BE2C (cell line): ENCODE measurements at regions not wholly inside any gene's neighbourhood (a gene's known extent, or its start where the extent isn't known, plus 50 kb on each side); places are given as distances from the start of the nearest gene placed in this dataset.

Experiments used
- DNase-seq: peaks from one replicate; pipeline ENCODE4 v3.0.0-alpha.2; 2020
- H3K27me3 ChIP-seq: fragments of 250-450 bp; sonication (Bioruptor Pico); 2 replicates; pipeline ENCODE4 v1.5.1; 2020; ENCODE audit warnings: mild to moderate bottlenecking
- H3K36me3 ChIP-seq: fragments of 250-450 bp; sonication (Bioruptor Pico); 2 replicates; pipeline ENCODE4 v1.5.1; 2020; ENCODE audit warnings: mild to moderate bottlenecking
- H3K4me1 ChIP-seq: fragments of 250-450 bp; sonication (Bioruptor Pico); 2 replicates; pipeline ENCODE4 v1.5.1; 2020
- H3K4me3 ChIP-seq: 2 replicates; pipeline ENCODE4 v1.5.1; 2011; ENCODE audit warnings: low read depth, low read length
- H3K9me3 ChIP-seq: fragments of 250-450 bp; sonication (Bioruptor Pico); 2 replicates; pipeline ENCODE4 v1.5.1; 2020
- TF ChIP-seq, protein P1 (sequence below): IDR thresholded peaks from 2 replicates; pipeline ENCODE4 v1.5.1; 2012; ENCODE audit warnings: mild to moderate bottlenecking, low read depth, low read length

DNA sequence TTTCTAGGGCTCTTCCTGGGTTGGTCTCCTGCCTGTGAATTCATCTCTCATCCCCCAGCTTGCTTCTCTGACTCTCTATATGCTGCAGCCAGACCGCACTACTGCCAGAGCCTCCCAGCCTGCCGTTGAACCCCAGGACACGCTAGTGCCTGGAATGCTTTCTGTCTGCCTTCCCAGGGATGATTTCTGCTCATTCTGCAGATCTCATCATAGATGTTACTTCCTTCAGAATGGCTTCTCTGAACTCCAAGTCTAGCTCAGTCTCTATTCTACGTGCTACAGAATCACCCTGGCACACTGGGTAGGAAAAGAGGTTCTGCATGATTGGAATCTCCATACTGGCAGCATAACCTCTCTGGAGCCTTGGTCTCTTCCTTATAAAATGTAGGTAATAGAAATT, 94.8 kb upstream of the RAB12 start:
- H3K36me3 ChIP-seq = no peaks in the 10 kb centered on the region
- TF ChIP-seq, protein P1, sequence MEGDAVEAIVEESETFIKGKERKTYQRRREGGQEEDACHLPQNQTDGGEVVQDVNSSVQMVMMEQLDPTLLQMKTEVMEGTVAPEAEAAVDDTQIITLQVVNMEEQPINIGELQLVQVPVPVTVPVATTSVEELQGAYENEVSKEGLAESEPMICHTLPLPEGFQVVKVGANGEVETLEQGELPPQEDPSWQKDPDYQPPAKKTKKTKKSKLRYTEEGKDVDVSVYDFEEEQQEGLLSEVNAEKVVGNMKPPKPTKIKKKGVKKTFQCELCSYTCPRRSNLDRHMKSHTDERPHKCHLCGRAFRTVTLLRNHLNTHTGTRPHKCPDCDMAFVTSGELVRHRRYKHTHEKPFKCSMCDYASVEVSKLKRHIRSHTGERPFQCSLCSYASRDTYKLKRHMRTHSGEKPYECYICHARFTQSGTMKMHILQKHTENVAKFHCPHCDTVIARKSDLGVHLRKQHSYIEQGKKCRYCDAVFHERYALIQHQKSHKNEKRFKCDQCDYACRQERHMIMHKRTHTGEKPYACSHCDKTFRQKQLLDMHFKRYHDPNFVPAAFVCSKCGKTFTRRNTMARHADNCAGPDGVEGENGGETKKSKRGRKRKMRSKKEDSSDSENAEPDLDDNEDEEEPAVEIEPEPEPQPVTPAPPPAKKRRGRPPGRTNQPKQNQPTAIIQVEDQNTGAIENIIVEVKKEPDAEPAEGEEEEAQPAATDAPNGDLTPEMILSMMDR = no peak
- no peaks in the 10 kb centered on the region for H3K27me3 ChIP-seq
- no peak for DNase-seq
- no peaks in the 10 kb centered on the region for H3K9me3 ChIP-seq
- H3K4me1 ChIP-seq = no peaks in the 10 kb centered on the region
- no peak overlapping the region for H3K4me3 ChIP-seq

DNA sequence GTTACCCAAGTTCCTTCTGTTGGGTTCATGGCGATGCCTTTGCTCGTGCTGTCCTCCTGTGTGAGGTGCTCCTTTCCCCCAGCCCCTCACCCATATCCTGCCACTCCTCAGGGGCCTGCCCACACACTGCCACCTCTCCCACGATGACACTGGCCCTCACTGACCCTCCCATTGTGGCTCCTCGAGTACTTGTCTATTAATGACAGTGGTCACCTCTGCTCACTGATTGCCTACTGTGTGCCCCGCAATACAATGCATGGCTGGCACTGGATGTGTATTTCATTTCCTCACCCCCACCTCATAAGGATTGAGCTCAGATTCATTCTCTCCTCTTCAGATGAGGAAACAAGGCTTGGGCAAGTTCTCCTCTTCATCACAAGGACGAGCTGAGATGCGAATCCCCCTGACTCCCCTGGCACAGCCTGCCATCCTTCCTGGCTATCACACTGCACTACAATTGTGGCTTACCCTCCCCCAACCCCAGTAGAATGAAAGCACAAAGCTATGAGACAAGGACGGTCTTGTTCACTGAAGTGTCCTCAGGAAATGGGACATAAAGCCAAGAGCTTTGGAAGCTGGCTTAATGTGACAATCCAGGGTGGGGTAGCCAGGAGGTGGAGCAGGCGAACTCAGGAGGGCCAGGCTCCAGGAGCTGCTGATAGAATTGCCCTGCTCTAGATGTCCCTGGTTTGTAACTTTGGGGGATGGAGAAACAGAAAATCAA, 93.9 kb upstream of the RAB12 start:
- TF ChIP-seq, protein P1 = no peak

DNA sequence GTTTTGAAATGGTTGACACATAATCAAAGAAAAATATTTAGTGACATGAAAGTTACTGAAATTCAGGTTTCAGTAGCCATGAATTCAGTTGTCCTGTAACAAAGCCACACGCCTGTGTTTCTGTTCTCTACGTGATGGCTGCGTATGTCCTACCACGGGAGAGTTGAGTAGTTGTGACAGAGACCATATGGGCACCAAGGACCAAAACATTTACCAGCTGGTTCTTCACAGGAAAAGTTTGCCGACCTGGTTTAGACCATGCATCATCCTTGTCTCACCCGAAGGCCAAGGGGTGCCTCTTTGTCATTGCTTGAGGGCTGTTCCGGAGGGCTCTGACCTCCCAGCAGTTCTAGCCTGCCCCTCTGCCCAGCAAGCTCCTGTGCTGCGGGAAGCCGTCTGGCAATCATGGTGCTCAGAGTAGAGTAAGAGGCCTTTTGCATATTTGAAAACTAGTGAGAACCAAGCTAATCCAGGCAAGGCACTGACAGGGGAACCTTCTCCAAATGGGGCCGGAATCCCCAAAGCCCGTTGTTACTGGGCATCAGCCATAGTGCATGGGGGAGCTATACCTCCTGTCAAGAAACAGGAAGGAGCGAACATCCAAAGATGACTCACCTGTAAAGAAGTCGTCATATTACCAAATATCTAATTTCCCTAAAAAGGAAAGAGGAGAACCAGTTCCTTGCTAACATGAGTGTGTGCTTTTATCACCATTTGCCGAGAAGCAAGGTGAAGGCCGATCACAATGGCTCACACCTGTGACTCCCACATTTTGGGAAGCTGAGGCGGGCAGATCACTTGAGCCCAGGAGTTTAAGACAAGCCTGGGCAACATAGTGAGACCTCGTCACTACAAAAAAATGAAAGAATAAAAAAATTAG, 92.6 kb upstream of the RAB12 start:
- H3K36me3 ChIP-seq = no peaks in the 10 kb centered on the region
- TF ChIP-seq, protein P1 = no peak
- H3K4me3 ChIP-seq = no peak overlapping the region

More for the DNA sequence above, 93.9 kb upstream of the RAB12 start:
- no peak for DNase-seq
- H3K4me1 ChIP-seq = no peaks in the 10 kb centered on the region
- H3K27me3 ChIP-seq = no peaks in the 10 kb centered on the region
- no peaks in the 10 kb centered on the region for H3K9me3 ChIP-seq
- no peak overlapping the region for H3K4me3 ChIP-seq
- H3K36me3 ChIP-seq = no peaks in the 10 kb centered on the region

DNA sequence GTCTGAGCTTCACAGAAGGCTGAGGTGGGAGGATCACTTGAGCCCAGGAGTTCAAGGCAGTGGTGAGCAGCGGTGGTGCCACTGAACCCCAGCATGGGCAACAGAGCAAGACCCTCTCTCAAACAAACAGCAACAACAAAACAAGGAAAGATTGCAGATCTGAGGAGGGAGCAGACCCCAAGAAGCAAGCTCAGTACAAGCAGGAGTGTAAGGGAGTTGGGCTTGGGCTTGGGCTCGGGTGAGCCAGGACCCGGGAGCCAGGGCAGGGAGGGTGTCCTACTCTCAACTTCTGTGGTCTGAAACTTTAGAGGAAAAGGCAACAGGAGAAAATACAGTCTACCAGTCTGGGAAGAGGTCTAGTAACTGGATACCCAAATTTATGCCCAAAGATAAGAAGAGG, 92.0 kb upstream of the RAB12 start:
- Histone ChIP-seq H3K4me3 (no peak overlapping the region), H3K9me3 (no peaks in the 10 kb centered on the region), H3K27me3 (no peaks in the 10 kb centered on the region), H3K36me3 (no peaks in the 10 kb centered on the region), H3K4me1 (no peaks in the 10 kb centered on the region)
- DNase-seq = no peak
- TF ChIP-seq, protein P1 = no peak

More for the DNA sequence above, 92.6 kb upstream of the RAB12 start:
- Histone ChIP-seq H3K27me3 (no peaks in the 10 kb centered on the region), H3K9me3 (no peaks in the 10 kb centered on the region), H3K4me1 (no peaks in the 10 kb centered on the region)
- DNase-seq = no peak

DNA sequence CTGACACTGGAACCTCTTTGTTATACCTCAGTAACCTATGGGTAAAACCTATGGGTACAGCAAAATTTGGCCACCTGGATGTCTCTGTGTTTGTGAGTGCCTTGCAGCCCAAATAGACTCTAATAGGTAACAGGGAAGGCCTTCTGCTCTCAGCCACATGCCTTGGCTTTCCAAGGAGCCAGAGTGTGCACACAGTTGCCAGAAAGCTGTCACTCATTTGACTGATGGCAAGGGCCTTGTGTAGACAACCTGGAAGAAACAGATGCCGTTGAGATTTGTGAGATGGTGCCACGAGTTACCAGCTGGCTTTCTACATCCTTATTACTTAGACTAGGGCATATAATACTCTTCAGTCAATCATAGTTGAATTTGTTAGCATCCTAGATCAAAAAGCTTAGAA, 90.1 kb upstream of the RAB12 start:
- Histone ChIP-seq H3K4me1 (no peaks in the 10 kb centered on the region), H3K9me3 (no peaks in the 10 kb centered on the region), H3K36me3 (no peaks in the 10 kb centered on the region), H3K27me3 (no peaks in the 10 kb centered on the region), H3K4me3 (no peak overlapping the region)
- DNase-seq = no peak
- TF ChIP-seq, protein P1 = no peak

DNA sequence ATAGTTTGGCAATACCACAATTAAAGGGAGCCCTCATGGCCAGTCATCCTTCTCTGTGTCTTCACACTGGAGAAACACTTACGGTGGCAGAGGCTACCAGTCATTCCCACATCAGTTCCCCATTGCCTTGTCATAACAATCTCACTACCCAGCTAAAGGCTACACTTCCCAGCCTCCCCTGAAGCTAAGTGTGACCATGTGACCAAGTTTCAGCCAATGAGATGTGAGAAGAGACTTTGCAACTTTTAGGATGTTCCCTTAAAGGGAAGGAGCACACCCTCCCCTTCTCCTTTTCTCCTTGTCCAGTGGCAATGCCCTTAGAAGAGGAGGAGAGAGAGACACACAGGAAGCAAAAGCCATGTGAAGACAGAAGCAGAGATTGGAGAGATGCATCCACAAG, 89.0 kb upstream of the RAB12 start:
- no peaks in the 10 kb centered on the region for H3K36me3 ChIP-seq
- H3K9me3 ChIP-seq = no peaks in the 10 kb centered on the region
- no peaks in the 10 kb centered on the region for H3K4me1 ChIP-seq
- H3K27me3 ChIP-seq = no peaks in the 10 kb centered on the region
- TF ChIP-seq, protein P1 = no peak
- H3K4me3 ChIP-seq = no peak overlapping the region
- DNase-seq = no peak
